ENCODE measurements at regions not wholly inside any gene's neighbourhood (a gene's known extent, or its start where the extent isn't known, plus 50 kb on each side); places are given as distances from the start of the nearest gene placed in this dataset.

DNA sequence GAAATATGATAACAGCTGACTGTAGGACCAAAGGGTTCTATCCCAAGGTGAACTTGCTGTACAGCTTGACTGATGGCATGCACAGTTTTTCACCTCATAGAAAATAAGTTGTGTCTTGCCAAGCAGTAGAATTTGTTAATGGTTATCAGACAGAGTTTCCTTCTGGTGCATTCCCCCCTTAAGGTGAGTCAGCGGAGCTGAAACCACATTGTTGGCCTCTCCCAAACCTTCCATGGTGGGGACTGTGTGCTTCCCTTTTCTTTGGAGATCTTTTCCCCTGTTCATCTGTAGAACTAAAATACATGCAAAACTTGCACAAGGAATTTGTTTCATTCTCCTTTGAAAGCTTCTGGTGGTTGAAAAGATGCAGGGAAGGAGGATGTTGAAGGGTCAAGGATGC lies 179.8 kb downstream of the FGF1 start:
- no peak for DNase-seq (ENCODE audit: low spot score in 2 of 2)
- H3K27me3 Mint-ChIP-seq = peaks cover 11% of the 10 kb centered on the region
- H3K36me3 Mint-ChIP-seq (ENCODE audit: insufficient read depth) = no peaks in the 10 kb centered on the region
- no peaks in the 10 kb centered on the region for H3K9me3 Mint-ChIP-seq
- H3K4me3 Mint-ChIP-seq = no peak overlapping the region
- H3K4me1 Mint-ChIP-seq = no peaks in the 10 kb centered on the region
- no peak overlapping the region for H3K27ac Mint-ChIP-seq (ENCODE audit: low read depth)
- ATAC-seq (replicated peaks; ENCODE audit: extremely low read depth, poor library complexity, severe bottlenecking) = no peak

DNA sequence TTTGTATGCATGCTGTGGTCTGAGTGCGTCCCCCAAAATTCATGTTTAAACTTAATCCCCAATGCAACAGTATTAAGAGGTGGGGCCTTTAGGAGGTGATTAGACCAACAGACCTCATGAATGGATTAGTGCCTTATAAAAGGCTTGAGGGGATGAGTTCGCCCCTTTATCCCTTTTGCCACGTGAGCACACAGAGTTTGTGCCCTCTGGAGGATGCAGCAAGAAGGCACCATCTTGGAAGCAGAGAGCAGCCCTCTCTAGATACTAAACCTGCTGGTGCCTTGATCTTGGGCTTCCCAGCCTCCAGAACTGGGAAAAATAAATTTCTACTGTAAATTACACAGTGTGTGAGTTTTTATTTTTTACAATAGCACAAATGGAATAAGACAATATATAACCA lies 177.1 kb upstream of the SPRY4 start:
- ATAC-seq (replicated peaks; ENCODE audit: extremely low read depth, poor library complexity, severe bottlenecking) (no peak), DNase-seq (ENCODE audit: low spot score in 2 of 2) (no peak)
- no peaks in the 10 kb centered on the region for H3K9me3 Mint-ChIP-seq
- H3K4me1 Mint-ChIP-seq = no peaks in the 10 kb centered on the region
- no peak overlapping the region for H3K27ac Mint-ChIP-seq (ENCODE audit: low read depth)
- no peak overlapping the region for H3K4me3 Mint-ChIP-seq
- H3K27me3 Mint-ChIP-seq = no peaks in the 10 kb centered on the region
- H3K36me3 Mint-ChIP-seq (ENCODE audit: insufficient read depth) = no peaks in the 10 kb centered on the region

DNA sequence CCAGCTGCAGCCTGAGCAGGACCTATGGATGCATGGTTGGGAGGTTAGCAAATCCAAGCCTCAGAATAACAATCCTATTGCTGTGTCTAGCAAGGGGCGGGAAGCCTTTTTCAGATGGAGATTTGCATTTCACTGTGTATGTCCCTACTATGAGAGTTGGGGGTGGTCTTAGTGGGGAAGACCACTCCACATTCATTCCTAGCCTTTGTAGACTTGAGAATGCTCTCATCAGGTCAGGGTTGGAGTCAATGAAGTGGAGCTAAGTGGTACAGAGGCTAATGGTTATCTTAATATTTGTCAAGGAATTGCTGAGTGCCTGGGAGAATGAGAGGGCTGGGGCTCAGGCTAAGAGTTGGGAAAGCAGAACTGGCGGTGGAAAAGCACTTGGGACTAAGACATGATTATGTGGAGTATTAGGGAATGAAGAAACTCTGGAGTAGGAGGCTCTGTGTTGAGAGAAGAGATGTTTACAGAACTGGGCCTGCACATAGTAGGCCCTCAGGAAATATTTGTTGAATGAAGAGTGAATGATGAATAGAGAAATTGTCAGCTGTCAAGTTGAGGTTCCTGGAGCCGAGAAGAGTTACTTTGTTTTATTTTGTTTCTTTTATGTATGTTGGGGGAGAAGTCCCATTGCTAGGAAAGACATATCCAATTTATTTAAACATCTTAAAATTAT lies 175.5 kb upstream of the SPRY4 start:
- no peak for DNase-seq (ENCODE audit: low spot score in 2 of 2)
- Mint-ChIP-seq H3K4me3 (no peak overlapping the region), H3K36me3 (ENCODE audit: insufficient read depth) (no peaks in the 10 kb centered on the region), H3K27ac (ENCODE audit: low read depth) (no peak overlapping the region), H3K9me3 (no peaks in the 10 kb centered on the region), H3K27me3 (peaks cover 6% of the 10 kb centered on the region), H3K4me1 (no peaks in the 10 kb centered on the region)
- ATAC-seq (replicated peaks; ENCODE audit: extremely low read depth, poor library complexity, severe bottlenecking) = no peak

DNA sequence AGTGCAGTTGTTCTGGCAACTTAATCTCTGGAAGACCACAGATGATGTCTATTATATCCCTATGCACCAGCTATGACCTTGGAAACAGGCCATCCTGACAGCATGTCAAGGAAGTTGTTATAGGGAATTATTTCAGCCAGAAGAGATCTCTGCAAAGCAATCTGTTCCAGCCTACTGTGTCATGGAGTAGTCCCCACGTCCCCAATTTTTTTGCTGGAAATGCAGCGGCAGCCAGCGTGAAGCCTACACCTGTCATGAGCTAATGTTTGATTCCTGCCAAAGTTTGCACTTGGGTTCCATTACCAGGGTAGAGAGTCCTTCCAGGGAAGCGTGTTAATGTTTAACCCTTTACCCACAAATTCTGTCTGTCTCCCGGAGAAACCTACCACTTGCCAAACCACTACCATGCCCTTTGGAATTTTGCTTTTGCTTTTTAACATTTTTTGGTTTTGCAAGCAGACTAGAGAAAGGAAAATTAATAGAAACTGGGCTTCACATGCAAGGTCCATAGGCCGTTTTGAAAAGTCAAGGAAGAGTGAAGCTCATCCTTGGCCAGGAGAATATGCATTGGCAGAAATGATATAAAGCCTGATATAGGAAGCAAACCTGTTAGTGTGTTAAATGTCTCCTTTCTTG lies 174.9 kb upstream of the SPRY4 start:
- Mint-ChIP-seq H3K36me3 (ENCODE audit: insufficient read depth) (no peaks in the 10 kb centered on the region), H3K9me3 (no peaks in the 10 kb centered on the region), H3K4me3 (no peak overlapping the region), H3K27me3 (peaks cover 7% of the 10 kb centered on the region), H3K4me1 (no peaks in the 10 kb centered on the region), H3K27ac (ENCODE audit: low read depth) (no peak overlapping the region)
- ATAC-seq (replicated peaks; ENCODE audit: extremely low read depth, poor library complexity, severe bottlenecking) (no peak), DNase-seq (ENCODE audit: low spot score in 2 of 2) (no peak)

DNA sequence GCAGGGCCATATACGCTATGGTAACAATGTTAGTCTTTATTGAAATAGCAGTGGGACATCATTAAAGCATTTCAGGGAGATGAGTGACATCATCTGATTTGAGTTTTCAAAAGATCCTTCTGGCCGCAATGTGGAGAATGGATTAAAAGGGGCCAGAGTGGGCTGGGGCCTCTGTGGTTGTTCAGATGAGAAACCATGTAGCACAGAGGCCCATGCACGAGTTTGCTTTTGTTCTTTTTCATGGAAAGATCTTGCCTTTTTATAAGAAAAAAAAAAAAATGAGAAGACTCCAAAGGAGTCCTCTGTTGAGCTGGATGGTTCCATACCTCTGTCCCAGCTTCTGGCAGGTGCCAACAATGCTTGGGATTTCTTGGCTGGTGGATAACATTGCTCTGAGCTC lies 173.5 kb upstream of the SPRY4 start:
- H3K4me1 Mint-ChIP-seq = no peaks in the 10 kb centered on the region

DNA sequence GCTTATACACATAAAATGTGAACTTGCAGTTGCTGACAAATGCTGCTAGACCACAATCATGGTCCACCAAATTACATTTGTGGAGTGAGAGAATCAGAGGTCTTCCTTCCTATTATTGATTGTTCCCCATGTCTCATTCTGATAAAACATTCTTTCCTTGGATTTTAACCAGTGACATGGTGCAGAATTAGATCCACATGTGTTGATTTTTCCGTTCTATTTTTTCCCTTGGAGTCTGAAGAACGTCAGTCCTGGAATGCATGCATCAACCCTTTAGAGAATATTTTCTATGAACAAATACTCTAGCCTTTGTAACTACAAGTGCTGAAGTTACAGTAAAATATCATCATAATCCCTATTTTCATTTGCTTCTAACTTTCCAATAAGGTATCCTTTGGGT lies 170.7 kb upstream of the SPRY4 start:
- Mint-ChIP-seq H3K9me3 (no peaks in the 10 kb centered on the region), H3K4me1 (no peaks in the 10 kb centered on the region), H3K36me3 (ENCODE audit: insufficient read depth) (no peaks in the 10 kb centered on the region), H3K27me3 (peaks cover 7% of the 10 kb centered on the region), H3K27ac (ENCODE audit: low read depth) (no peak overlapping the region), H3K4me3 (no peak overlapping the region)
- no peak for DNase-seq (ENCODE audit: low spot score in 2 of 2)
- ATAC-seq (replicated peaks; ENCODE audit: extremely low read depth, poor library complexity, severe bottlenecking) = no peak

More for the DNA sequence above, 173.5 kb upstream of the SPRY4 start:
- ATAC-seq (replicated peaks; ENCODE audit: extremely low read depth, poor library complexity, severe bottlenecking) (no peak), DNase-seq (ENCODE audit: low spot score in 2 of 2) (no peak)
- Mint-ChIP-seq H3K4me3 (no peak overlapping the region), H3K27me3 (peaks cover 7% of the 10 kb centered on the region), H3K27ac (ENCODE audit: low read depth) (no peak overlapping the region), H3K9me3 (no peaks in the 10 kb centered on the region), H3K36me3 (ENCODE audit: insufficient read depth) (no peaks in the 10 kb centered on the region)

DNA sequence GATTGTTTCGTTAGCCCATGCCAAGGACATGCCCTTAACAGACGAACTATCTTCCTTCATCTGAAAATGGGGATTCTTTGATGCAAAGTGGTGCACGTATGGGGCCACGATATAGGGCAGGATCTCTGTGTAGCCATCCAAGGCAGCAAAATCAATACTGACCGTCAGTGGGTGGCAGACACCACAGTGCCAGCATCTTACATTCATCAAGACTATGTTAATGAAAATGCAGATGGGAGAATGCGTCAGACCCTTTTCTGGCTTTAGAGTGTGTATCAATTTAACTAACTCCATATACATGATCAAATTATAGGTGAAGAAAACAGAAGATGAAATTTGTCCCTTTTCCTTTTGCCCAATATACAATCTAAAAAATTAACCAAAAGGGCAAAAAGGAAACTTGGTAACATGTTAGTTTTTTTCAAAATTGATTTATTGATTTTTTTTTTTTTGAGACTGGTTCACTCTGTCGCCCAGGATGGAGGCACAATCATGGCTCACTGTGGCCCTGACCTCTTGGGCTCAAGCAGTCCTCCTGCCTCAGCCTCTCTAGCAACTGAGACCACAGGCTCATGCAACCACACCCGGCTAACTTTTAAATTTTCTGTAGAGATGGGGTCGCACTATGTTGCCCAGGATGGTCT lies 169.2 kb upstream of the SPRY4 start:
- H3K36me3 Mint-ChIP-seq (ENCODE audit: insufficient read depth) = no peaks in the 10 kb centered on the region
- no peak for ATAC-seq (replicated peaks; ENCODE audit: extremely low read depth, poor library complexity, severe bottlenecking)
- H3K4me1 Mint-ChIP-seq = no peaks in the 10 kb centered on the region
- H3K27ac Mint-ChIP-seq (ENCODE audit: low read depth) = no peak overlapping the region
- H3K9me3 Mint-ChIP-seq = no peaks in the 10 kb centered on the region
- peaks cover 7% of the 10 kb centered on the region for H3K27me3 Mint-ChIP-seq
- H3K4me3 Mint-ChIP-seq = no peak overlapping the region
- DNase-seq (ENCODE audit: low spot score in 2 of 2) = no peak

DNA sequence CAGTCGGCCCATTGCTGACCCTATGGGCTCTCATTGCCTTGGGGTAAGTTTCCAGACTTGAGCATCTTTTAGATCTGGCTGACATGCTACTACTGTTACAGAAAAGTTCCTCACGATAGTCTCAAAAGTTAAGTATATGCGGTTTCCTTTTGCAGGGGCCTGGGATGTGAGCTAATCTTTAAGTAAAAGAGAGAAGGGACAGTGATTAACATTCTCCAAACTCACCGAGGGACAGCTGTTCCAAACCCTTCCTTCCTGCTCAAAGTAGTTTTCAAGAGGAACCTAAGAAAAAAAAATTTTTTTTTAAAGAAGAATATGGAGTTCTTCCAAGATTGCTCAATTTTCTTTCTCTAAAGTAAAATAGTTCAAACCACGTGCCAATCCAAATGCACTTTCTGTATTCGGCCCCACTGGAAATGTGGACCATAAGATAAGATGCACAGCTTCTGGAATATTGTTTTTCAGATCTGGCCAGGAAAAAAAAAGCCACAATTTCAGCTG lies 168.0 kb upstream of the SPRY4 start:
- ATAC-seq (replicated peaks; ENCODE audit: extremely low read depth, poor library complexity, severe bottlenecking) = no peak
- no peak overlapping the region for H3K4me3 Mint-ChIP-seq
- no peaks in the 10 kb centered on the region for H3K4me1 Mint-ChIP-seq
- H3K9me3 Mint-ChIP-seq = no peaks in the 10 kb centered on the region
- peaks cover 7% of the 10 kb centered on the region for H3K27me3 Mint-ChIP-seq
- H3K27ac Mint-ChIP-seq (ENCODE audit: low read depth) = no peak overlapping the region
- no peaks in the 10 kb centered on the region for H3K36me3 Mint-ChIP-seq (ENCODE audit: insufficient read depth)
- no peak for DNase-seq (ENCODE audit: low spot score in 2 of 2)

GRCh38 chr5:142491679-142492078 lies 166.9 kb upstream of the SPRY4 start:
- DNase-seq (ENCODE audit: low spot score in 2 of 2) = no peak
- Mint-ChIP-seq H3K27ac (ENCODE audit: low read depth) (no peak overlapping the region), H3K4me1 (no peaks in the 10 kb centered on the region), H3K4me3 (no peak overlapping the region), H3K9me3 (no peaks in the 10 kb centered on the region), H3K27me3 (peaks cover 7% of the 10 kb centered on the region), H3K36me3 (ENCODE audit: insufficient read depth) (no peaks in the 10 kb centered on the region)
- no peak for ATAC-seq (replicated peaks; ENCODE audit: extremely low read depth, poor library complexity, severe bottlenecking)

- Mint-ChIP-seq H3K36me3 (ENCODE audit: insufficient read depth) (no peaks in the 10 kb centered on the region), H3K27me3 (peaks cover 8% of the 10 kb centered on the region), H3K9me3 (no peaks in the 10 kb centered on the region), H3K27ac (ENCODE audit: low read depth) (no peak overlapping the region), H3K4me3 (no peak overlapping the region), H3K4me1 (no peaks in the 10 kb centered on the region)
- ATAC-seq (replicated peaks; ENCODE audit: extremely low read depth, poor library complexity, severe bottlenecking) = no peak
- no peak for DNase-seq (ENCODE audit: low spot score in 2 of 2)
Measured at GRCh38 chr5:142491270-142491669, 166.4 kb upstream of the SPRY4 start.

- Mint-ChIP-seq H3K36me3 (ENCODE audit: insufficient read depth) (no peaks in the 10 kb centered on the region), H3K4me1 (no peaks in the 10 kb centered on the region), H3K9me3 (peaks cover 7% of the 10 kb centered on the region), H3K27me3 (peaks cover 17% of the 10 kb centered on the region), H3K4me3 (no peak overlapping the region), H3K27ac (ENCODE audit: low read depth) (no peak overlapping the region)
- ATAC-seq (replicated peaks; ENCODE audit: extremely low read depth, poor library complexity, severe bottlenecking) = no peak
- no peak for DNase-seq (ENCODE audit: low spot score in 2 of 2)
Measured at GRCh38 chr5:142486581-142486980, 161.8 kb upstream of the SPRY4 start.

DNA sequence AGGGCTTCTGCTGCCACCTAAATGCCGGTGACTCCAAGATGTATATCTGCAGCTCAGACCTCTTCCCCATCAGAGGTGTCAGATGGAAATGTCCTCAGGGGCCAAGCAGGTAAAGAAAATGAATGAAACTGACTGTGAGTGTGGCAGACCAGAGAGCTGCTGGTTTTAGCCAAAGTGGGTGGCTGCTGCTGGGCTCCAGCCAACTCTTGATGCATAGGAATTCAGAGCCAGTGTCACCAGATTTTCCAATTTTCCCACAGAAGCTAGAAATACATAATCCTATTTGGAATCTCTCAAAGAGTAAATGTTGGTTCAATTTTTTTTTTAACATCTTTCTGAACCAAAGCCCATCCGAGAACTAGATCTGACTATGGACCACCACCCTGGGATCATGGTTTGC lies 161.2 kb upstream of the SPRY4 start:
- ATAC-seq (replicated peaks; ENCODE audit: extremely low read depth, poor library complexity, severe bottlenecking) = no peak
- Mint-ChIP-seq H3K9me3 (peaks cover 7% of the 10 kb centered on the region), H3K4me1 (no peaks in the 10 kb centered on the region), H3K27ac (ENCODE audit: low read depth) (no peak overlapping the region), H3K36me3 (ENCODE audit: insufficient read depth) (no peaks in the 10 kb centered on the region), H3K4me3 (no peak overlapping the region), H3K27me3 (peaks cover 17% of the 10 kb centered on the region)
- no peak for DNase-seq (ENCODE audit: low spot score in 2 of 2)

DNA sequence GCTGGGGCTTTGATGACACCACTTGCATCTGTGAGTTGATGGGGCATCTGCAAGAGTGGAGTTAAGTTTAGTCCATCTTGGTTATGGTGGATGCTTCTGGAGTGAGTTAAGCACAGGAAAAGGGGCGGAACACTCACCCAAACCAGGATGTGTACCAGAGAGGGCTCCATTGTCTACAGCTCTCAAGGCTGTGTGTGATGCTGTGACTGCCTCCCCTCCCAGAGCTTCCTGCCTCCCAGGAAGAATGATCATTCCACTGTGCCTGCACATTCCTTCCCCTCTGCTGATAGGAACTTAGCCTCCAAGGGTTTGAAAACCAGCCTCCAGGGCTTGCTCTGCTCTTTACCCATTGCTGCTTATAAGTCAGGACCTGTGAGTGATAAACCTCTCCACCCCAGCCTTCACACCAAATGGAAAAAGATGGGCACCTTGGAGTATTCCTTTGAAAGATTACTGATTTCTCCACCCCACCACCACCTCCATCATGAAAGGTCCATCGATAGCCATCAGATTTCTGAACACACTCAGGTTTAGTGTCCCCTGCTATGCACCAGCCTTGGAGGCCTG lies 160.1 kb upstream of the SPRY4 start:
- H3K4me3 Mint-ChIP-seq = no peak overlapping the region

More for the DNA sequence above, 160.1 kb upstream of the SPRY4 start:
- Mint-ChIP-seq H3K4me1 (no peaks in the 10 kb centered on the region), H3K9me3 (peaks cover 7% of the 10 kb centered on the region), H3K27ac (ENCODE audit: low read depth) (no peak overlapping the region), H3K27me3 (peaks cover 23% of the 10 kb centered on the region), H3K36me3 (ENCODE audit: insufficient read depth) (no peaks in the 10 kb centered on the region)
- ATAC-seq (replicated peaks; ENCODE audit: extremely low read depth, poor library complexity, severe bottlenecking) (no peak), DNase-seq (ENCODE audit: low spot score in 2 of 2) (no peak)

All from central memory CD8-positive, alpha-beta T cell (primary cell).